Mucosa of descending colon (tissue), 3 donors: ENCODE measurements at regions not wholly inside any gene's neighbourhood (a gene's known extent, or its start where the extent isn't known, plus 50 kb on each side); places are given as distances from the start of the nearest gene placed in this dataset.

ENCODE experiments used
- ATAC-seq: fragments of 200-7000 bp; cut with Tn5 transposase; one replicate; pipeline ENCODE4 v1.9.1; 2020; ENCODE audit warnings: mild to moderate bottlenecking, moderate library complexity
- DNase-seq, 3 donors: peaks; one replicate each; pipeline ENCODE4 v3.0.0-alpha.2; 2020
- H3K36me3 ChIP-seq: fragments of 200-600 bp; one replicate; pipeline ENCODE4 v1.8.0; 2021; ENCODE audit warnings: low read depth, mild to moderate bottlenecking
- H3K4me1 ChIP-seq: fragments of 200-600 bp; one replicate; pipeline ENCODE4 v1.8.0; 2021; ENCODE audit warnings: low read depth, mild to moderate bottlenecking
- H3K4me3 ChIP-seq: fragments of 200-600 bp; one replicate; pipeline ENCODE4 v1.8.0; 2021; ENCODE audit warnings: mild to moderate bottlenecking
- H3K9me3 ChIP-seq: fragments of 200-600 bp; one replicate; pipeline ENCODE4 v1.8.0; 2021; ENCODE audit warnings: mild to moderate bottlenecking
- CTCF ChIP-seq: fragments of 200-600 bp; IDR thresholded peaks from one replicate; pipeline ENCODE4 v1.8.0; 2022; ENCODE audit warnings: antibody characterized with exemption, mild to moderate bottlenecking
- intact Hi-C, 2 donors: fragments of 100-400 bp; cut with DNase I in 1 of 2; cut with micrococcal nuclease in 1 of 2; formaldehyde crosslinking; loops; one replicate each; pipeline versions ENCODE4 v1.11.0 to v1.11.1; 2022; cut with DNase I, micrococcal nuclease
- donor health status: DM: no; HTN: no; CAD: no; lungs with moderate emphysema.
- donor health status: DM: no; HTN: no; CAD: no.
- donor health status: DM: no; HTN: yes; CAD: no.

- no peaks in the 10 kb centered on the region for H3K36me3 ChIP-seq
- TF ChIP-seq CTCF = no peak
- peaks cover 5% of the 10 kb centered on the region for H3K9me3 ChIP-seq
- DNase-seq = no peak
- no peak for ATAC-seq
- no peak overlapping the region for H3K4me3 ChIP-seq
- no peaks in the 10 kb centered on the region for H3K4me1 ChIP-seq
- intact Hi-C loops = no loop called here
These were observed 210.9 kb upstream of the PDE10A start for GRCh38 chr6:165873976-165874375.

- Histone ChIP-seq H3K4me3 (no peak overlapping the region), H3K36me3 (no peaks in the 10 kb centered on the region), H3K4me1 (no peaks in the 10 kb centered on the region), H3K9me3 (peaks cover 5% of the 10 kb centered on the region)
- DNase-seq = no peak
- intact Hi-C loops = no loop called here
- TF ChIP-seq CTCF = no peak
- ATAC-seq = no peak
These were observed 209.8 kb upstream of the PDE10A start for GRCh38 chr6:165872811-165873210.

- no peaks in the 10 kb centered on the region for H3K4me1 ChIP-seq
- no peak overlapping the region for H3K4me3 ChIP-seq
- peaks cover 5% of the 10 kb centered on the region for H3K9me3 ChIP-seq
- H3K36me3 ChIP-seq = no peaks in the 10 kb centered on the region
- intact Hi-C loops = no loop called here
- no peak for TF ChIP-seq CTCF
- ATAC-seq = no peak
- no peak for DNase-seq
These were observed 209.3 kb upstream of the PDE10A start for GRCh38 chr6:165872311-165872710.

- Histone ChIP-seq H3K36me3 (no peaks in the 10 kb centered on the region), H3K4me1 (no peaks in the 10 kb centered on the region), H3K9me3 (peaks cover 5% of the 10 kb centered on the region), H3K4me3 (no peak overlapping the region)
- no peak for ATAC-seq
- no peak for DNase-seq
- intact Hi-C loops = no loop called here
- no peak for TF ChIP-seq CTCF
These were observed 208.5 kb upstream of the PDE10A start for GRCh38 chr6:165871571-165871970.

- intact Hi-C loops = no loop called here
- no peaks in the 10 kb centered on the region for H3K4me1 ChIP-seq
- no peak overlapping the region for H3K4me3 ChIP-seq
- H3K36me3 ChIP-seq = no peaks in the 10 kb centered on the region
- ATAC-seq (no peak), DNase-seq (no peak)
- H3K9me3 ChIP-seq = peaks cover 5% of the 10 kb centered on the region
- no peak for TF ChIP-seq CTCF
These were observed 206.5 kb upstream of the PDE10A start for GRCh38 chr6:165869526-165869925.

- no peaks in the 10 kb centered on the region for H3K36me3 ChIP-seq
- intact Hi-C loops = no loop called here
- no peak for TF ChIP-seq CTCF
- H3K4me1 ChIP-seq = no peaks in the 10 kb centered on the region
- no peak for DNase-seq
- H3K9me3 ChIP-seq = peaks cover 5% of the 10 kb centered on the region
- no peak for ATAC-seq
- H3K4me3 ChIP-seq = no peak overlapping the region
These were observed 201.9 kb upstream of the PDE10A start for GRCh38 chr6:165864925-165865324.
